ENCODE measurements at regions not wholly inside any gene's neighbourhood (a gene's known extent, or its start where the extent isn't known, plus 50 kb on each side); places are given as distances from the start of the nearest gene placed in this dataset.

DNA sequence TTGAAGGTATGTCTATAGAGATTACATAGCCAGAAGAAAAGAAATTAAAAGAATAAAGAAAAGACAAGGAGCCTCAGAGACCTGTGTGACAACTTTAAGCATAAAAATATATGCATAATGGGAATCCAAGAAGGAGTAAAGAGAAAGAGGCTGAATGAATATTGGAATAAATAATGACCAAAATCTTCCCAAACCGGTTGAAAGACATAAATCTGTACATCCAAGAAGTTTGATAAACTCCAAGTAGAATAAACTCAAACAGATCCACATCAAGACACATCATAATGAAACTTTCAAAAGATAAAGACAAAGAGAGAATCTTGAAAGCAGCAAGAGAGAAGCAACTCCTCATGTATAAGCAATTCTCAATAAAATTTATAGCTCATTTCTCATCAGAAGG is 132.4 kb upstream of the ZNF516 start:
- TF ChIP-seq, protein P1, sequence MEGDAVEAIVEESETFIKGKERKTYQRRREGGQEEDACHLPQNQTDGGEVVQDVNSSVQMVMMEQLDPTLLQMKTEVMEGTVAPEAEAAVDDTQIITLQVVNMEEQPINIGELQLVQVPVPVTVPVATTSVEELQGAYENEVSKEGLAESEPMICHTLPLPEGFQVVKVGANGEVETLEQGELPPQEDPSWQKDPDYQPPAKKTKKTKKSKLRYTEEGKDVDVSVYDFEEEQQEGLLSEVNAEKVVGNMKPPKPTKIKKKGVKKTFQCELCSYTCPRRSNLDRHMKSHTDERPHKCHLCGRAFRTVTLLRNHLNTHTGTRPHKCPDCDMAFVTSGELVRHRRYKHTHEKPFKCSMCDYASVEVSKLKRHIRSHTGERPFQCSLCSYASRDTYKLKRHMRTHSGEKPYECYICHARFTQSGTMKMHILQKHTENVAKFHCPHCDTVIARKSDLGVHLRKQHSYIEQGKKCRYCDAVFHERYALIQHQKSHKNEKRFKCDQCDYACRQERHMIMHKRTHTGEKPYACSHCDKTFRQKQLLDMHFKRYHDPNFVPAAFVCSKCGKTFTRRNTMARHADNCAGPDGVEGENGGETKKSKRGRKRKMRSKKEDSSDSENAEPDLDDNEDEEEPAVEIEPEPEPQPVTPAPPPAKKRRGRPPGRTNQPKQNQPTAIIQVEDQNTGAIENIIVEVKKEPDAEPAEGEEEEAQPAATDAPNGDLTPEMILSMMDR (IDR thresholded peaks at IDR 0.05): no peak
- TF ChIP-seq POLR2A (IDR thresholded peaks at IDR 0.05): no peak

All from adrenal gland (tissue), 5 donors.